ENCODE measurements at regions not wholly inside any gene's neighbourhood (a gene's known extent, or its start where the extent isn't known, plus 50 kb on each side); places are given as distances from the start of the nearest gene placed in this dataset.

DNA sequence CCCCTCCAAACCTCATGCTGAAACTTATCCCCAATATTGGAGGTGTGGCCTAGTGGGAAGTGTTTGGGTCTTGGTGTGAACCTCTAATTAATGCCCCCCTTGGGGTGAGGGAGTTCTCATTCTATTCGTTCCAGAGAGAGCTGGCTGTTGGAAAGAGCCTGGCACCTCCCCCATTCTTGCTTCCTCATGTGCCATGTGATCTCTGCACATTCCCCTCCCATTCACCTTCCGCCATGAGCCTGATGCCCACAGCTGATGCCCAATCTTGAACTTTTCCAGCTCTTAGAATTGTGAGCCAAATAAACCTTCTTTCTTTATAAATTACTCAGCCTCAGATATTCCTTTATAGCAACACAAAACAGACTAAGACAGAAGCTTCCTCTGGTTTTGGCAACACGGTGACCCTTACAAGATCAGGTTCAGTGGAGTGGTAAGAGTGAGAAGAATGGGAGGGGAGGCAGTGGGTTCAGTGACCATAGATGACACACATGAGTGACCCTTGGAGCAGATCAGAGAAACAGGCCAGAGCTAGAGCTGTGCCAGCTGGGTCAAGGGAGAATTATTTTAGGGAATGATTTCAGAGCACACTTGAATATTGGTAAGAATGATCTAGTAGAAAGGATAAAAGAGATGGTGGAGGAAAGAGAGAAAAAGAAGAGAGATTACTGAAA lies 176.4 kb downstream of the LY86 start:
- no peak overlapping the region for H2AK5ac ChIP-seq (ENCODE audit: insufficient read length, low read length)
- H4K91ac ChIP-seq (ENCODE audit: insufficient read length, low read depth, low read length) = no peak overlapping the region
- no peak overlapping the region for H3K4me2 ChIP-seq (ENCODE audit: insufficient read depth, insufficient read length, low read length)
- H2AFZ ChIP-seq (ENCODE audit: low read length) = no peak overlapping the region
- no peak overlapping the region for H2BK15ac ChIP-seq (ENCODE audit: low read depth, low read length)
- no peak for DNase-seq
- no peak overlapping the region for H2BK12ac ChIP-seq (ENCODE audit: insufficient read length, low read depth, low read length)
- no peak overlapping the region for H2BK120ac ChIP-seq (ENCODE audit: low read depth, low read length, poor library complexity, severe bottlenecking)
- no peak overlapping the region for H3K27ac ChIP-seq (ENCODE audit: insufficient read length, low read depth, low read length)
- no peak overlapping the region for H3K18ac ChIP-seq (ENCODE audit: insufficient read length, low read depth, low read length)
- H3K14ac ChIP-seq (ENCODE audit: insufficient read depth, low read length) = no peak overlapping the region
- no peak overlapping the region for H4K8ac ChIP-seq (replicated peaks; ENCODE audit: insufficient read length, low read depth, low read length)
- no peak overlapping the region for H3T11ph ChIP-seq (ENCODE audit: low read length)
- H3K36me3 Mint-ChIP-seq (ENCODE audit: insufficient read depth in 1 of 3, low read depth in 3 of 3) = no peaks in the 10 kb centered on the region
- no peaks in the 10 kb centered on the region for H4K20me1 ChIP-seq (ENCODE audit: control insufficient read depth, insufficient read depth, insufficient read length)
- no peak overlapping the region for H3K56ac ChIP-seq (ENCODE audit: insufficient read length, low read depth, low read length)
- no peaks in the 10 kb centered on the region for H3K79me2 ChIP-seq (ENCODE audit: insufficient read depth, low read length)
- H3K23me2 ChIP-seq (ENCODE audit: insufficient read length, low read depth, low read length, poor library complexity, severe bottlenecking) = no peaks in the 10 kb centered on the region
- WGBS (ENCODE audit: extremely low coverage, insufficient read length, low lambda C conversion rate) = no CpG with 5 or more reads among the region's 3 CpGs
- no peak overlapping the region for H4K5ac ChIP-seq (ENCODE audit: insufficient read length, low read depth, low read length)
- H3K9me3 Mint-ChIP-seq = no peaks in the 10 kb centered on the region
- no peak for TF ChIP-seq CTCF (conservative IDR thresholded peaks at IDR 0.05)
- no peaks in the 10 kb centered on the region; the same call in 1 of the 2 replicates for H3K27me3 Mint-ChIP-seq (ENCODE audit: low read depth)
- H3K4ac ChIP-seq (ENCODE audit: low read depth, low read length) = no peak overlapping the region
- H3K27me3 ChIP-seq (ENCODE audit: insufficient read depth, low read length) = no peaks in the 10 kb centered on the region
- H3K27ac Mint-ChIP-seq = no peak overlapping the region
- H3K4me3 Mint-ChIP-seq = no peak overlapping the region
- no peak overlapping the region for H2BK20ac ChIP-seq (ENCODE audit: low read depth, low read length, poor library complexity, severe bottlenecking)
- no peak overlapping the region for H3K9ac ChIP-seq (ENCODE audit: extremely low read depth, insufficient read length, low read length)
- peaks cover 0 to 2% of the 10 kb centered on the region in 2 experiments; a peak in 3 of 4 replicates for H3K4me1 Mint-ChIP-seq
- no peaks in the 10 kb centered on the region for H3K9me3 ChIP-seq (ENCODE audit: control insufficient read depth, low read depth, low read length)
- H3K4me1 ChIP-seq (ENCODE audit: insufficient read depth, low read length) = no peaks in the 10 kb centered on the region
- no peaks in the 10 kb centered on the region for H3K79me1 ChIP-seq (ENCODE audit: insufficient read depth, low read depth, low read length, poor library complexity, severe bottlenecking)
- no peak overlapping the region for H2BK5ac ChIP-seq (ENCODE audit: insufficient read length, low read length)
- H3K23ac ChIP-seq (ENCODE audit: insufficient read length, low read depth, low read length) = no peak overlapping the region
